Uterus (tissue), 2 donors: ENCODE measurements at regions not wholly inside any gene's neighbourhood (a gene's known extent, or its start where the extent isn't known, plus 50 kb on each side); places are given as distances from the start of the nearest gene placed in this dataset.

ENCODE experiments used
- CTCF ChIP-seq, 4 experiments: fragments of 200-600 bp in 2 of 4; fragments of 450-650 bp in 2 of 4; sonication (generic) in 2 of 4; IDR thresholded peaks; one replicate each; pipeline ENCODE4 v1.5.1; 2016 to 2019; ENCODE audit warnings: antibody characterized with exemption in 4 of 4, mild to moderate bottlenecking in 2 of 4, moderate library complexity in 1 of 4
- POLR2A ChIP-seq, 2 donors: fragments of 450-650 bp; IDR thresholded peaks; one replicate each; pipeline ENCODE4 v1.6.1; 2016; ENCODE audit warnings: antibody characterized with exemption in 2 of 2, mild to moderate bottlenecking in 1 of 2, moderate library complexity in 1 of 2

- TF ChIP-seq CTCF (IDR thresholded peaks at IDR 0.05) (no peak), POLR2A (IDR thresholded peaks at IDR 0.05) (no peak)
These were observed 151.1 kb downstream of the IRF8 start for GRCh38 chr16:86050111-86050510.
